ENCODE measurements at regions not wholly inside any gene's neighbourhood (a gene's known extent, or its start where the extent isn't known, plus 50 kb on each side); places are given as distances from the start of the nearest gene placed in this dataset.

- peak; percentile 92 for TF ChIP-seq CTCF (IDR thresholded peaks at IDR 0.05; ENCODE audit: unreplicated experiment)
- Mint-ChIP-seq H3K4me1 (ENCODE audit: low read depth) (peaks cover 3% of the 10 kb centered on the region), H3K36me3 (ENCODE audit: insufficient read depth) (no peaks in the 10 kb centered on the region), H3K4me3 (ENCODE audit: low read depth) (no peak overlapping the region), H3K27ac (no peak overlapping the region), H3K27me3 (peaks cover 54% of the 10 kb centered on the region), H3K9me3 (ENCODE audit: low read depth) (peaks cover 4% of the 10 kb centered on the region)
- peak; percentile 69 for DNase-seq (ENCODE audit: low spot score, unreplicated experiment)
Measured at GRCh38 chr12:111024205-111024801, 103.9 kb upstream of the MYL2 start.

- H3K9me3 Mint-ChIP-seq (ENCODE audit: low read depth): peaks cover 4% of the 10 kb centered on the region
- H3K27ac Mint-ChIP-seq: no peak overlapping the region
- peaks cover 64% of the 10 kb centered on the region for H3K27me3 Mint-ChIP-seq
- peaks cover 3% of the 10 kb centered on the region for H3K4me1 Mint-ChIP-seq (ENCODE audit: low read depth)
- H3K4me3 Mint-ChIP-seq (ENCODE audit: low read depth): no peak overlapping the region
- no peaks in the 10 kb centered on the region for H3K36me3 Mint-ChIP-seq (ENCODE audit: insufficient read depth)
- DNase-seq (ENCODE audit: low spot score, unreplicated experiment): no peak
- no peak for TF ChIP-seq CTCF (IDR thresholded peaks at IDR 0.05; ENCODE audit: unreplicated experiment)
Measured at GRCh38 chr12:111022386-111022785, 102.0 kb upstream of the MYL2 start.

- Mint-ChIP-seq H3K4me3 (ENCODE audit: low read depth) (no peak overlapping the region), H3K9me3 (ENCODE audit: low read depth) (peaks cover 3% of the 10 kb centered on the region), H3K36me3 (ENCODE audit: insufficient read depth) (no peaks in the 10 kb centered on the region), H3K4me1 (ENCODE audit: low read depth) (no peaks in the 10 kb centered on the region), H3K27me3 (peaks cover 40% of the 10 kb centered on the region), H3K27ac (no peak overlapping the region)
- no peak for TF ChIP-seq CTCF (IDR thresholded peaks at IDR 0.05; ENCODE audit: unreplicated experiment)
- DNase-seq (ENCODE audit: low spot score, unreplicated experiment): no peak
Measured at GRCh38 chr12:111014547-111014946, 94.2 kb upstream of the MYL2 start.

GRCh38 chr12:111012918-111013317 lies 92.5 kb upstream of the MYL2 start:
- no peak overlapping the region for H3K4me3 Mint-ChIP-seq (ENCODE audit: low read depth)
- DNase-seq (ENCODE audit: low spot score, unreplicated experiment): no peak
- H3K27ac Mint-ChIP-seq: no peak overlapping the region
- no peaks in the 10 kb centered on the region for H3K36me3 Mint-ChIP-seq (ENCODE audit: insufficient read depth)
- peaks cover 3% of the 10 kb centered on the region for H3K9me3 Mint-ChIP-seq (ENCODE audit: low read depth)
- no peak for TF ChIP-seq CTCF (IDR thresholded peaks at IDR 0.05; ENCODE audit: unreplicated experiment)
- H3K4me1 Mint-ChIP-seq (ENCODE audit: low read depth): no peaks in the 10 kb centered on the region
- peaks cover 44% of the 10 kb centered on the region for H3K27me3 Mint-ChIP-seq

GRCh38 chr12:111011999-111012600 lies 91.7 kb upstream of the MYL2 start:
- peaks cover 44% of the 10 kb centered on the region for H3K27me3 Mint-ChIP-seq
- TF ChIP-seq CTCF (IDR thresholded peaks at IDR 0.05; ENCODE audit: unreplicated experiment): no peak
- peaks cover 3% of the 10 kb centered on the region for H3K9me3 Mint-ChIP-seq (ENCODE audit: low read depth)

More at GRCh38 chr12:111011999-111012600, 91.7 kb upstream of the MYL2 start:
- Mint-ChIP-seq H3K27ac (no peak overlapping the region), H3K36me3 (ENCODE audit: insufficient read depth) (no peaks in the 10 kb centered on the region), H3K4me1 (ENCODE audit: low read depth) (no peaks in the 10 kb centered on the region), H3K4me3 (ENCODE audit: low read depth) (no peak overlapping the region)
- no peak for DNase-seq (ENCODE audit: low spot score, unreplicated experiment)

Data from progenitor cell of endocrine pancreas (in vitro differentiated cells).